Endothelial cell (in vitro differentiated cells): ENCODE measurements at regions not wholly inside any gene's neighbourhood (a gene's known extent, or its start where the extent isn't known, plus 50 kb on each side); places are given as distances from the start of the nearest gene placed in this dataset.
"Not testable (repeated sequence)": the region's sequence is repeated elsewhere in the genome, so short reads cannot be mapped to it uniquely, and the experiment has no call there.

ENCODE experiments used
- DNase-seq: peaks from one replicate; pipeline ENCODE4 v3.0.0; 2021; ENCODE audit warnings: low spot score
- H3K27ac Mint-ChIP-seq: one replicate; pipeline ENCODE4 v1.8.0; 2021; ENCODE audit warnings: mixed read lengths, inconsistent platforms; ENCODE audit not compliant: unreplicated experiment
- H3K27me3 Mint-ChIP-seq: one replicate; pipeline ENCODE4 v1.8.0; 2021; ENCODE audit warnings: mild to moderate bottlenecking, moderate library complexity, mixed read lengths, inconsistent platforms; ENCODE audit not compliant: unreplicated experiment
- H3K36me3 Mint-ChIP-seq: one replicate; pipeline ENCODE4 v1.8.0; 2021; ENCODE audit warnings: mild to moderate bottlenecking, low read depth, mixed read lengths, inconsistent platforms; ENCODE audit not compliant: unreplicated experiment
- H3K4me1 Mint-ChIP-seq: one replicate; pipeline ENCODE4 v1.8.0; 2021; ENCODE audit warnings: mild to moderate bottlenecking, mixed read lengths, inconsistent platforms; ENCODE audit not compliant: unreplicated experiment
- H3K4me3 Mint-ChIP-seq: one replicate; pipeline ENCODE4 v1.8.0; 2021; ENCODE audit warnings: mild to moderate bottlenecking, mixed read lengths, inconsistent platforms; ENCODE audit not compliant: unreplicated experiment
- H3K9me3 Mint-ChIP-seq: one replicate; pipeline ENCODE4 v1.8.0; 2021; ENCODE audit warnings: mixed read lengths, inconsistent platforms; ENCODE audit not compliant: unreplicated experiment
- CTCF ChIP-seq: fragments of 200-600 bp; sonication (generic); IDR thresholded peaks from one replicate; pipeline ENCODE4 v1.5.0; 2021; ENCODE audit warnings: antibody characterized with exemption; ENCODE audit not compliant: unreplicated experiment

- Mint-ChIP-seq H3K4me3 (no peak overlapping the region), H3K27me3 (no peaks in the 10 kb centered on the region), H3K27ac (no peak overlapping the region), H3K36me3 (no peaks in the 10 kb centered on the region), H3K9me3 (no peaks in the 10 kb centered on the region), H3K4me1 (peaks cover 2% of the 10 kb centered on the region)
- no peak for TF ChIP-seq CTCF
- no peak for DNase-seq
Observed at GRCh38 chrX:109782994-109783700, 50.1 kb upstream of the ACSL4 start.

GRCh38 chrX:109783701-109784079 lies 50.6 kb upstream of the ACSL4 start:
- Mint-ChIP-seq H3K9me3 (no peaks in the 10 kb centered on the region), H3K27ac (no peak overlapping the region), H3K4me1 (peaks cover 2% of the 10 kb centered on the region), H3K4me3 (no peak overlapping the region), H3K36me3 (no peaks in the 10 kb centered on the region), H3K27me3 (no peaks in the 10 kb centered on the region)
- DNase-seq: no peak
- no peak for TF ChIP-seq CTCF

- H3K36me3 Mint-ChIP-seq: no peaks in the 10 kb centered on the region
- no peak overlapping the region for H3K4me3 Mint-ChIP-seq
- no peaks in the 10 kb centered on the region for H3K27me3 Mint-ChIP-seq
- TF ChIP-seq CTCF: no peak
- no peak for DNase-seq
- H3K27ac Mint-ChIP-seq: no peak overlapping the region
- peaks cover 2% of the 10 kb centered on the region for H3K4me1 Mint-ChIP-seq
- H3K9me3 Mint-ChIP-seq: no peaks in the 10 kb centered on the region
Observed at GRCh38 chrX:109785053-109785452, 52.0 kb upstream of the ACSL4 start.

GRCh38 chrX:109790511-109790910 lies 57.5 kb upstream of the ACSL4 start:
- not testable (repeated sequence) for H3K36me3 Mint-ChIP-seq, H3K9me3 Mint-ChIP-seq, H3K4me3 Mint-ChIP-seq, H3K4me1 Mint-ChIP-seq, H3K27me3 Mint-ChIP-seq, DNase-seq, H3K27ac Mint-ChIP-seq

- DNase-seq: no peak
- TF ChIP-seq CTCF: no peak
- H3K27me3 Mint-ChIP-seq: no peaks in the 10 kb centered on the region
- no peak overlapping the region for H3K27ac Mint-ChIP-seq
- no peaks in the 10 kb centered on the region for H3K36me3 Mint-ChIP-seq
- H3K4me1 Mint-ChIP-seq: peaks cover 5% of the 10 kb centered on the region
- H3K9me3 Mint-ChIP-seq: no peaks in the 10 kb centered on the region
- no peak overlapping the region for H3K4me3 Mint-ChIP-seq
Observed at GRCh38 chrX:109793191-109793590, 60.1 kb upstream of the ACSL4 start.
